GM10266 (cell line): ENCODE measurements at regions not wholly inside any gene's neighbourhood (a gene's known extent, or its start where the extent isn't known, plus 50 kb on each side); places are given as distances from the start of the nearest gene placed in this dataset.

Experiments used
- DNase-seq: peaks from one replicate; pipeline ENCODE4 v3.0.0; 2012; ENCODE audit errors: extremely low spot score
- TF ChIP-seq, protein P1 (sequence below): IDR thresholded peaks from 2 replicates; pipeline ENCODE4 v1.5.1; 2012; ENCODE audit warnings: mild to moderate bottlenecking, low read depth; ENCODE audit not compliant: control insufficient read depth, insufficient read depth; ENCODE audit errors: missing control alignments

DNA sequence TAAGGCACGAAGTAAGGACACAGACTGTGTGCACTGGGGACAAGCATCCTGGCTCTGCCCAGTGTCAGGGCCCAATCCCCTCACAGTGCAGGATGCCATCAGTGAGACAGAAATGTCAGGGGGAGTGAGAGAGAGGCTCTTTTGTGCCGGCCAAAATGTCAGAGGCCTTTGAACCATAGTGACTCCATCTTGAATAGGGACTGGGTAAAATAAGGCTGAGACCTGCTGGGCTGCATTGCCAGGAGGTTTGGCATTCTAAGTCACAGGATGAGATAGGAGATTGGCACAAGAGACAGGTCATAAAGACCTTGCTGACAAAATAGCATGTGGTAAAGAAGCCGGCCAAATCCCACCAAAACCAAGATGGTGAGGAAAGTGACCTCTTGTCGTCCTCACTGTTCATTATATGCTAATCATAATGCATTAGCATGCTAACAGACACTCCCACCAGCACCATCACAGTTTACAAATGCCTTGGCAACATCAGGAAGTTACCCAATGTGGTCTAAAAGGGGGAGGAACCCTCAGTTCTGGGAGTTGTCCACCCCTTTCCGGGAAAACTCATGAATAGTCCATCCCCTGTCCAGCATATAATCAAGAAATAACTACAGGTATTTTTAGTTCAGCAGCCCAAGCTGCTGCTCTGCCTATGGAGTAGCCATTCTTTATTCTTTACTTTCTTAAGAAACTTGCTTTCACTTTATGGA lies 337.4 kb downstream of the LPIN1 start:
- TF ChIP-seq, protein P1, sequence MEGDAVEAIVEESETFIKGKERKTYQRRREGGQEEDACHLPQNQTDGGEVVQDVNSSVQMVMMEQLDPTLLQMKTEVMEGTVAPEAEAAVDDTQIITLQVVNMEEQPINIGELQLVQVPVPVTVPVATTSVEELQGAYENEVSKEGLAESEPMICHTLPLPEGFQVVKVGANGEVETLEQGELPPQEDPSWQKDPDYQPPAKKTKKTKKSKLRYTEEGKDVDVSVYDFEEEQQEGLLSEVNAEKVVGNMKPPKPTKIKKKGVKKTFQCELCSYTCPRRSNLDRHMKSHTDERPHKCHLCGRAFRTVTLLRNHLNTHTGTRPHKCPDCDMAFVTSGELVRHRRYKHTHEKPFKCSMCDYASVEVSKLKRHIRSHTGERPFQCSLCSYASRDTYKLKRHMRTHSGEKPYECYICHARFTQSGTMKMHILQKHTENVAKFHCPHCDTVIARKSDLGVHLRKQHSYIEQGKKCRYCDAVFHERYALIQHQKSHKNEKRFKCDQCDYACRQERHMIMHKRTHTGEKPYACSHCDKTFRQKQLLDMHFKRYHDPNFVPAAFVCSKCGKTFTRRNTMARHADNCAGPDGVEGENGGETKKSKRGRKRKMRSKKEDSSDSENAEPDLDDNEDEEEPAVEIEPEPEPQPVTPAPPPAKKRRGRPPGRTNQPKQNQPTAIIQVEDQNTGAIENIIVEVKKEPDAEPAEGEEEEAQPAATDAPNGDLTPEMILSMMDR: no peak
- no peak for DNase-seq

DNA sequence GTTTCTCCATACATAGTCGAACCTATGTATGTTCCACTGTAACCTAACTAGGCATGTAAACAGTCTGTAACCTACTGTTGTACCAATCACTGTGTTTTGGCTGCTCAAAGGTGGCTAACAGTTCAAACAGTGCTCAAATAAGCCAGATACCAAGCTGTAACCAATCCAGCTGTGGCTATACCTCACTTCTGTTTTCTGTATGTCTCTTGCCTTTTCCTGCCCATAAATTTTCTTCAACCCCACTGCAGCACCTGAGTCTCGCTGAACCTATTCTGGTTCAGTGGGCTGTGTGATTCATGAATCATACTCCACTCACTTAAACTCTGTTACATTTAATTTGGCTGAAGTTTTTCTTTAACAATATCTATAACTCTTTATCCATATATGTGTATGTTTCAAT lies 340.7 kb downstream of the LPIN1 start:
- TF ChIP-seq, protein P1: no peak
- DNase-seq: no peak

DNA sequence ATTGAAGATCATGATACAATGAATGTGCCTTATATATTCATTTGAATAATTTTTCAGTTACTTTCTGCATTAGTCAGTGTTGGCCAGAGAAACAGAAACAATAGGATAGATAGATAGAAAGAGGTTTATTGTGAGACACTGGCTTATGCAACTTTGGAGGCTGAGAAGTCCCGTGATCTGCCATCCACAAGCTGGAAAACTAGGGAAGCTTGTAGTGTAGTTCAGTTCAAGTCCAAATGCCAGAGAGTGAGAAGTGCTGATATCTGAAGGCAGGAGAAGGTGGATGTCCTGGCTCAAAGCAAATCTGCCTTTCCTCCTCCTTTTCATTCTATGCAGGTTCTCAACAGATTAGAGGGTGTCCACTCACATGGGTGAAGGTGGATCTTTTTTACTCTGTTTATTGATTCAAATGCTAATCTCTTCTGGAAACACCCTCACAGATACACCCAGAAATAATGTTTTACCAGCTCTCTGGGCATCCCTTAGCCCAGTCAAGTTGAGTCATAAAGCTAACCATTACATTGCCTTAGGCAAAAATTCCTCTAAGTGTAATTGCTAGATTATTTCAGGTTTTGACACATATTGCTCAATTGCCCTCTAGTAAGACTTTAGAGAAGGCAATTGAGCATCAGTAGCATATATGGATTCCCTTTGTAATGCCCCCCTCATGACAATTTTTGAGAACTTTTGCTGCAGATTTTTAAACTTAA lies 341.4 kb downstream of the LPIN1 start:
- no peak for DNase-seq
- TF ChIP-seq, protein P1: no peak

DNA sequence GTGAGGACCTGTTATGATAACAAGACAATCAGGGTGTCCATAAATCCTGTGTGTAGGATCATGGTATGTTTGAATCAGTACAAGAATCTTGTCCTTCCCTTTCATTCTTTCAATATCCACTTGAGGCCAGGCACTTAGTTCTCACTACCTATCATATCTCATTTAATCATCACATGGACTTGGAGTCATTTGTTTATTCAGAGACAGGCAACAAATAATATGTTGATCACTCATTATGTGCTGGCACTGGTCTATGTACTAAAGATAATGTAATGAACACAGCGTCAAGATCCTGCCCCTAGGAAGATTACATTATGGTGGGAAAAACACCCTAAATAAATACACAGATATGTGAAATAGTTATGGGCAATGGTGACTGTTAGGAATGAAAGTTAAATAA lies 342.6 kb downstream of the LPIN1 start:
- DNase-seq: no peak
- TF ChIP-seq, protein P1: no peak

DNA sequence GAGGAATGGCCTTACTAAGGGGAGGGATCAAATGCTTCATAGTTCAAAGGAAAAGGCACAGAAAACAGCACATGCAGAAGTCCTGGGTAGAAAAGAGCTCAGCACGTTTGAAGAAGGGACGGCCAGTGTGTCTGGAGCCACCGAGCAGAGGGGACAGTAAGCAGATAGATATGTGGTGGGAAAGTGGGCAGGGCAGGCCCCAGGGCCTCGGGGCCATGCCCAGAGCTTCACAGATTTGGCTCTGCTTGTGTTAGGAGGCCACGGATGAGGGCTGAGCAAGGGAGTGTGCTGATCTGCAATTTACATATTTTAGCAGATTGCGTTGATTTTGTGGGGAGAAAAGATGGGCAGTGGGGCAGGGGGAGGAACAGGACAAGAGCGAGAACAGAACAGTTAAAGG lies 343.1 kb downstream of the LPIN1 start:
- TF ChIP-seq, protein P1: no peak
- no peak for DNase-seq

DNA sequence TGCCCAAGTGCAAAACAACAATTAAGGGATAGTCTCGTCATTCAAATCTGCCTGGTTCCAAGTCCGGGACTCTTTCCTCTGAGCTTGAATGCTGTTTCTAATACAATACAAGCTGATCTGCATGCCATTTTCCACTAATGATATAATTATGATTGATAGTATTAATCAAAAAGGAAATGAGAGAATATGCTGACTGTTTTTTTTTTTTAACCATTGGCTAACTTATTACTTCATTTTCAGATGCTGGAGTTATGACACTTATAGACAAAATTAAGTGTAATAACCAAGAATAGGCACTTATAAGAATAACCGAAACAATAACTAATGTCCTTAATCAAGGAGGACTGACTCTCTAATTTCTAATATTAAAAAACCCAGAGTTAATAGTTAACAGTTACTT lies 343.6 kb downstream of the LPIN1 start:
- TF ChIP-seq, protein P1: no peak
- DNase-seq: no peak

DNA sequence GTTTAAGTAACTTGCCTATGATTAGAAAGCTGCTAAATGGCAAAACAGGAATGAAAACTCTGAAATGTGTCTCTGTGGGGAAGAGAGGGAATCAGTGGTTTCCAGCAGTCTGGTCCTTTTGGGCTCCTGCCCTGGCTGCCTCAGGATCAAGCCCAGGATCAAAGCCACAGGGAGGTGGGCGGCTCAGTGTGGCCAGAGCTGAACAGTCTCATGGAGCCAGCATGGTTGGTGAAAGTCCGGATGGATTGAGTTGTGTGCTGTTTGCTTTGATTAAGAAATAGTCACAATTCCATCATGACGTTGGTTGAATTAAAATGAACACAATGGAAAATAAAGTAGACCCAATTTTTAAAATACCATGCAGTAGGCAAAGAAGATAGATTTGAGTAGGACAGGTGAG lies 344.2 kb downstream of the LPIN1 start:
- TF ChIP-seq, protein P1: no peak
- DNase-seq: no peak
